GM04504 (cell line): ENCODE measurements at regions not wholly inside any gene's neighbourhood (a gene's known extent, or its start where the extent isn't known, plus 50 kb on each side); places are given as distances from the start of the nearest gene placed in this dataset.

Source experiments
- DNase-seq: peaks from one replicate; pipeline ENCODE4 v3.0.0-alpha.2; 2012; ENCODE audit warnings: low read depth

GRCh38 chr16:73150786-73151185 lies 102.9 kb upstream of the ZFHX3 start:
- no peak for DNase-seq

GRCh38 chr16:73149334-73149733 lies 101.4 kb upstream of the ZFHX3 start:
- no peak for DNase-seq

GRCh38 chr16:73147958-73148357 lies 100.0 kb upstream of the ZFHX3 start:
- no peak for DNase-seq

GRCh38 chr16:73145166-73145880 lies 97.4 kb upstream of the ZFHX3 start:
- DNase-seq = no peak

- peak; percentile 16 for DNase-seq
Observed at GRCh38 chr16:73143576-73144422, 95.9 kb upstream of the ZFHX3 start.

GRCh38 chr16:73143002-73143401 lies 95.1 kb upstream of the ZFHX3 start:
- no peak for DNase-seq

- no peak for DNase-seq
Observed at GRCh38 chr16:73142053-73142854, 94.3 kb upstream of the ZFHX3 start.

GRCh38 chr16:73140929-73141328 lies 93.0 kb upstream of the ZFHX3 start:
- DNase-seq = no peak

GRCh38 chr16:73131156-73131862 lies 83.4 kb upstream of the ZFHX3 start:
- no peak for DNase-seq

GRCh38 chr16:73129455-73129854 lies 81.5 kb upstream of the ZFHX3 start:
- no peak for DNase-seq

- peak; percentile 40 for DNase-seq
Observed at GRCh38 chr16:73126525-73126853, 78.6 kb upstream of the ZFHX3 start.

- peak; percentile 52 for DNase-seq
Observed at GRCh38 chr16:73125850-73126524, 78.1 kb upstream of the ZFHX3 start.

GRCh38 chr16:73124665-73125375 lies 76.9 kb upstream of the ZFHX3 start:
- no peak for DNase-seq

- DNase-seq = no peak
Observed at GRCh38 chr16:73124097-73124652, 76.2 kb upstream of the ZFHX3 start.

GRCh38 chr16:73122604-73123391 lies 74.9 kb upstream of the ZFHX3 start:
- DNase-seq = no peak

GRCh38 chr16:73116576-73116975 lies 68.6 kb upstream of the ZFHX3 start:
- DNase-seq = no peak

- peak; percentile 24 for DNase-seq
Observed at GRCh38 chr16:73113336-73113735, 65.4 kb upstream of the ZFHX3 start.

GRCh38 chr16:73108195-73108963 lies 60.5 kb upstream of the ZFHX3 start:
- DNase-seq = no peak

- DNase-seq = no peak
Observed at GRCh38 chr16:73107371-73107770, 59.4 kb upstream of the ZFHX3 start.
